ENCODE measurements at regions not wholly inside any gene's neighbourhood (a gene's known extent, or its start where the extent isn't known, plus 50 kb on each side); places are given as distances from the start of the nearest gene placed in this dataset.

GRCh38 chr15:92291900-92292299, 101.8 kb upstream of the ST8SIA2 start:
- Mint-ChIP-seq H3K36me3 (no peaks in the 10 kb centered on the region), H3K9me3 (no peaks in the 10 kb centered on the region), H3K27ac (no peak overlapping the region), H3K4me1 (peaks cover 8% of the 10 kb centered on the region), H3K27me3 (ENCODE audit: insufficient read depth, low read depth) (peaks cover 2% of the 10 kb centered on the region), H3K4me3 (no peak overlapping the region)
- H3K4me2 ChIP-seq: no peak overlapping the region
- no peaks in the 10 kb centered on the region for H3K36me3 ChIP-seq
- no peaks in the 10 kb centered on the region for H4K20me1 ChIP-seq (ENCODE audit: low read depth)
- DNase-seq (ENCODE audit: low spot score): no peak
- H3K27ac ChIP-seq: no peak overlapping the region
- H3F3A ChIP-seq (ENCODE audit: low read depth): no peaks in the 10 kb centered on the region
- H3K27me3 ChIP-seq: no peaks in the 10 kb centered on the region
- no peak for TF ChIP-seq CTCF (IDR thresholded peaks at IDR 0.05)
- H3K4me1 ChIP-seq: peaks cover 16% of the 10 kb centered on the region
- H3K4me3 ChIP-seq: no peak overlapping the region
- no peaks in the 10 kb centered on the region for H3K9me3 ChIP-seq (ENCODE audit: low read depth)
- H3K9ac ChIP-seq: no peak overlapping the region
- no peak overlapping the region for H2AFZ ChIP-seq (replicated peaks)
- no peaks in the 10 kb centered on the region for H3K79me2 ChIP-seq (ENCODE audit: low read depth)

DNA sequence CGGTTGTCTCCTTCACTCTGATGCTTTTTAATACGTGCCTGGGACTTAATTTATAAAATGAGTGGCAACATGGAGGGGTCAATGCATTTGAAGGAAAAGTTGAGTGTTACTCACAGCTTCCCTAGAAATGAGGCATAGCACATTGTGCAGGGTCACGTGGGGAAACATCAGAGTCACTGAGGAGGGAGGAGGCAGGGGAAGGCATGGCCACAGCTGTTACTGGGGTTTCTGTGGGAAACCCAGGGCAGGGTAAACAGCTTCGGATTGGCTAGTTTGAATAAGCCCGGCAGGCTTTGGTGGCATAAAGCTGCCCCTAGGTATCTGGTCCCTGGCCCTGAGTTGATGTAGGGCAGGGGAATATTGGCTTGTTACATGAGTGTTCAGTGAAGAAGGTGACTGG, 98.9 kb upstream of the ST8SIA2 start:
- no peak overlapping the region for H3K4me2 ChIP-seq
- Mint-ChIP-seq H3K4me1 (peaks cover 15% of the 10 kb centered on the region), H3K36me3 (no peaks in the 10 kb centered on the region), H3K27me3 (ENCODE audit: insufficient read depth, low read depth) (peaks cover 2% of the 10 kb centered on the region), H3K27ac (no peak overlapping the region), H3K4me3 (no peak overlapping the region), H3K9me3 (no peaks in the 10 kb centered on the region)
- no peaks in the 10 kb centered on the region for H3F3A ChIP-seq (ENCODE audit: low read depth)
- H4K20me1 ChIP-seq (ENCODE audit: low read depth): no peaks in the 10 kb centered on the region
- H3K9ac ChIP-seq: no peak overlapping the region
- no peak overlapping the region for H2AFZ ChIP-seq (replicated peaks)
- TF ChIP-seq EZH2phosphoT487 (IDR thresholded peaks at IDR 0.05) (no peak), CTCF (IDR thresholded peaks at IDR 0.05) (no peak), EZH2 (IDR thresholded peaks at IDR 0.05) (no peak)
- no peaks in the 10 kb centered on the region for H3K79me2 ChIP-seq (ENCODE audit: low read depth)
- DNase-seq (ENCODE audit: low spot score): no peak
- H3K4me1 ChIP-seq: peaks cover 10% of the 10 kb centered on the region
- no peak overlapping the region for H3K4me3 ChIP-seq
- no peaks in the 10 kb centered on the region for H3K9me3 ChIP-seq (ENCODE audit: low read depth)
- no peak overlapping the region for H3K27ac ChIP-seq
- H3K36me3 ChIP-seq: no peaks in the 10 kb centered on the region
- no peaks in the 10 kb centered on the region for H3K27me3 ChIP-seq

GRCh38 chr15:92304223-92304975, 89.3 kb upstream of the ST8SIA2 start:
- H3K4me1 Mint-ChIP-seq: peaks cover 34% of the 10 kb centered on the region
- H3K79me2 ChIP-seq (ENCODE audit: low read depth): no peaks in the 10 kb centered on the region
- peaks cover 8% of the 10 kb centered on the region for H3K27me3 Mint-ChIP-seq (ENCODE audit: insufficient read depth, low read depth)
- no peaks in the 10 kb centered on the region for H3K9me3 ChIP-seq (ENCODE audit: low read depth)
- H3K4me3 Mint-ChIP-seq: no peak overlapping the region
- no peak overlapping the region for H3K4me3 ChIP-seq
- peak overlapping the region; percentile 5 for H3K27ac Mint-ChIP-seq
- no peak overlapping the region for H3K9ac ChIP-seq
- H4K20me1 ChIP-seq (ENCODE audit: low read depth): no peaks in the 10 kb centered on the region
- H3K36me3 Mint-ChIP-seq: no peaks in the 10 kb centered on the region
- peaks cover 29% of the 10 kb centered on the region for H3K4me1 ChIP-seq
- H3K27me3 ChIP-seq: no peaks in the 10 kb centered on the region
- H3F3A ChIP-seq (ENCODE audit: low read depth): no peaks in the 10 kb centered on the region
- no peak for DNase-seq (ENCODE audit: low spot score)
- H3K9me3 Mint-ChIP-seq: peaks cover 7% of the 10 kb centered on the region
- H3K36me3 ChIP-seq: no peaks in the 10 kb centered on the region
- H3K4me2 ChIP-seq: peak overlapping the region; percentile 18
- H2AFZ ChIP-seq (replicated peaks): peak overlapping the region; percentile 89
- no peak overlapping the region for H3K27ac ChIP-seq
- no peak for TF ChIP-seq CTCF (IDR thresholded peaks at IDR 0.05)
- TF ChIP-seq EZH2 (IDR thresholded peaks at IDR 0.05): no peak
- no peak for TF ChIP-seq EZH2phosphoT487 (IDR thresholded peaks at IDR 0.05)
